K562 (cell line): ENCODE measurements at regions not wholly inside any gene's neighbourhood (a gene's known extent, or its start where the extent isn't known, plus 50 kb on each side); places are given as distances from the start of the nearest gene placed in this dataset.

ENCODE experiments used
- CAMTA2 ChIP-seq: fragments of 250-450 bp; sonication (Bioruptor Pico); conservative IDR thresholded peaks from 2 replicates; pipeline ENCODE4 v1.5.1; 2022
- CCNT2 ChIP-seq: IDR thresholded peaks from 2 replicates; pipeline ENCODE4 v1.6.1; 2011; ENCODE audit warnings: borderline replicate concordance, low read depth, mild to moderate bottlenecking, moderate library complexity, mixed read lengths, low read length; ENCODE audit not compliant: insufficient read length; ENCODE audit errors: extremely low read depth
- DPF2 ChIP-seq: fragments of 450-650 bp; IDR thresholded peaks from 2 replicates; pipeline ENCODE4 v1.6.1; 2016
- EP400 ChIP-seq: fragments of 450-650 bp; IDR thresholded peaks from 2 replicates; pipeline ENCODE4 v1.6.1; 2017; ENCODE audit warnings: antibody characterized with exemption, mild to moderate bottlenecking, moderate library complexity
- FOXA3 ChIP-seq, 2 experiments: fragments of 450-650 bp in 1 of 2; sonication (generic) in 1 of 2; formaldehyde crosslinking; IDR thresholded peaks in 1 of 2; conservative IDR thresholded peaks in 1 of 2; 2 replicates each; pipeline versions ENCODE4 v1.4.0 to v1.8.0; 2020 to 2022; ENCODE audit warnings: mild to moderate bottlenecking in 2 of 2, missing genetic modification reagents in 1 of 2
- NEUROD1 ChIP-seq: fragments of 150-350 bp; IDR thresholded peaks from 2 replicates; pipeline ENCODE4 v1.6.1; 2014; ENCODE audit warnings: borderline replicate concordance, low read length, low read depth; ENCODE audit not compliant: partially characterized antibody
- ZKSCAN1 ChIP-seq: fragments of 150-350 bp; IDR thresholded peaks from 2 replicates; pipeline ENCODE4 v1.6.1; 2016; ENCODE audit warnings: low read depth, low read length
- ZNF217 ChIP-seq: sonication (generic); formaldehyde crosslinking; IDR thresholded peaks from 2 replicates; pipeline ENCODE4 v1.8.0; 2022; ENCODE audit warnings: mild to moderate bottlenecking, missing genetic modification reagents
- ZNF830 ChIP-seq: fragments of 250-450 bp; sonication (Bioruptor Pico); IDR thresholded peaks from 2 replicates; pipeline ENCODE4 v1.5.0; 2021; ENCODE audit warnings: mild to moderate bottlenecking
- TF ChIP-seq, protein P1 (sequence below): fragments of 450-650 bp; IDR thresholded peaks from 2 replicates; pipeline ENCODE4 v1.6.1; 2017; ENCODE audit warnings: antibody characterized with exemption, mild to moderate bottlenecking
- TF ChIP-seq, protein P2 (sequence below): sonication (generic); formaldehyde crosslinking; IDR thresholded peaks from 2 replicates; pipeline ENCODE4 v1.8.1; 2023; ENCODE audit warnings: mild to moderate bottlenecking, missing genetic modification reagents, moderate library complexity
- TF ChIP-seq, protein P3 (sequence below), 2 experiments: fragments of 450-650 bp; IDR thresholded peaks; 2 replicates each; pipeline ENCODE4 v1.6.1; 2018; ENCODE audit warnings: mild to moderate bottlenecking in 2 of 2, low read depth in 1 of 2; ENCODE audit not compliant: partially characterized antibody in 2 of 2
- TF ChIP-seq, protein P4 (sequence below), 2 experiments: fragments of 250-450 bp in 1 of 2; fragments of 450-650 bp in 1 of 2; sonication (Bioruptor Pico) in 1 of 2; IDR thresholded peaks; 2 replicates each; pipeline versions ENCODE4 v1.6.1 to v1.8.0; 2016 to 2021; ENCODE audit warnings: mild to moderate bottlenecking in 2 of 2, moderate library complexity in 2 of 2, missing compliant biosample characterization in 1 of 2, missing genetic modification characterization in 1 of 2
- TF ChIP-seq, protein P5 (sequence below): fragments of 450-650 bp; formaldehyde crosslinking; conservative IDR thresholded peaks from 2 replicates; pipeline ENCODE4 v1.4.0; 2022; ENCODE audit warnings: mild to moderate bottlenecking, missing genetic modification characterization

DNA sequence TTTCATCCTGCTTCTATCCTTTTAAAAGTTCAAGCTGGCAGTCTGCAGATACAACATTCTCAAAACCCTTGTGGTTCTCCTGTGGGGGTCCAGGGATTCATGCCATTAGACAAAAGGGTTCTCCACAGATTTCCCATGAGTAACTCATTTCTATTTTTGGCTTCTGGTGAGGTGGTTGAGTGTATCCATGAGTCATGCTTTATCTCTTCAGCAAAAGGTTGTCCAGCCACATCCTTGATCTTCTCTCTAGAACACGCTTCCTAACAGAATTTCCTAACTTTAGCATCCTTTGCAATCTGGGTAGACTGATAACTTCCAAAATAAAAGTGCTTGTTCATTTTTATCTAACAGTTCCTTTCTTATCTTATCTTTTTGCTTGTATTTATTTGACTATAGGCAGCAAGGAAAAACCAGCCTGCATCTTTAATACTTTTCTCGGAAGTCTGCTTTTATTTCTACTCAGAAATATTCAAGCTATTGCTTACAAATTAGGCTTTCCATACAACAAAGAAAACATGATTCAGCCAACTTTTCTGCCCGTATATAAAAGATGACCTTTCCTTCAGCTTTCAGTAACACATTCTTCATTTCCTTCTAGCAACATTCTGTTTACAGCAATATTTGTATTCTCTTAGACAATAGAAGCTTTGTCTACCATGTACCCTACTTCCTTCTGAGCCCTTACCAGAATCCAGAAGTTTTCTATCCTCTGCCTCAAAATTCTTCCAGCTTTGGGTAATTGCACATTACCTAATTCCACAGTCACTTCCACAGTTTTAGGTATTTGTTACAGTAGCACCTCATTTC lies 79.3 kb upstream of the IL6 start (continued):
- TF ChIP-seq NEUROD1 (peak; percentile 51), CCNT2 (peak; percentile 57), ZNF830 (no peak), FOXA3 (CRISPR knock-in tag; conservative IDR thresholded peaks at IDR 0.05 in 1 of 2, IDR thresholded peaks at IDR 0.05 in 1 of 2) (peak in 1 of 2 experiments; percentile 52; a peak in 1 of 4 replicates), ZNF217 (CRISPR knock-in tag) (no peak), CAMTA2 (CRISPR knock-in tag) (no peak), EP400 (no peak), ZKSCAN1 (no peak), DPF2 (peak; percentile 83)
- TF ChIP-seq, protein P1, sequence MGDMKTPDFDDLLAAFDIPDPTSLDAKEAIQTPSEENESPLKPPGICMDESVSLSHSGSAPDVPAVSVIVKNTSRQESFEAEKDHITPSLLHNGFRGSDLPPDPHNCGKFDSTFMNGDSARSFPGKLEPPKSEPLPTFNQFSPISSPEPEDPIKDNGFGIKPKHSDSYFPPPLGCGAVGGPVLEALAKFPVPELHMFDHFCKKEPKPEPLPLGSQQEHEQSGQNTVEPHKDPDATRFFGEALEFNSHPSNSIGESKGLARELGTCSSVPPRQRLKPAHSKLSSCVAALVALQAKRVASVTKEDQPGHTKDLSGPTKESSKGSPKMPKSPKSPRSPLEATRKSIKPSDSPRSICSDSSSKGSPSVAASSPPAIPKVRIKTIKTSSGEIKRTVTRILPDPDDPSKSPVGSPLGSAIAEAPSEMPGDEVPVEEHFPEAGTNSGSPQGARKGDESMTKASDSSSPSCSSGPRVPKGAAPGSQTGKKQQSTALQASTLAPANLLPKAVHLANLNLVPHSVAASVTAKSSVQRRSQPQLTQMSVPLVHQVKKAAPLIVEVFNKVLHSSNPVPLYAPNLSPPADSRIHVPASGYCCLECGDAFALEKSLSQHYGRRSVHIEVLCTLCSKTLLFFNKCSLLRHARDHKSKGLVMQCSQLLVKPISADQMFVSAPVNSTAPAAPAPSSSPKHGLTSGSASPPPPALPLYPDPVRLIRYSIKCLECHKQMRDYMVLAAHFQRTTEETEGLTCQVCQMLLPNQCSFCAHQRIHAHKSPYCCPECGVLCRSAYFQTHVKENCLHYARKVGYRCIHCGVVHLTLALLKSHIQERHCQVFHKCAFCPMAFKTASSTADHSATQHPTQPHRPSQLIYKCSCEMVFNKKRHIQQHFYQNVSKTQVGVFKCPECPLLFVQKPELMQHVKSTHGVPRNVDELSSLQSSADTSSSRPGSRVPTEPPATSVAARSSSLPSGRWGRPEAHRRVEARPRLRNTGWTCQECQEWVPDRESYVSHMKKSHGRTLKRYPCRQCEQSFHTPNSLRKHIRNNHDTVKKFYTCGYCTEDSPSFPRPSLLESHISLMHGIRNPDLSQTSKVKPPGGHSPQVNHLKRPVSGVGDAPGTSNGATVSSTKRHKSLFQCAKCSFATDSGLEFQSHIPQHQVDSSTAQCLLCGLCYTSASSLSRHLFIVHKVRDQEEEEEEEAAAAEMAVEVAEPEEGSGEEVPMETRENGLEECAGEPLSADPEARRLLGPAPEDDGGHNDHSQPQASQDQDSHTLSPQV: 0 out of 2 replicates have a peak, but pooled peaks have one; percentile 35
- TF ChIP-seq, protein P2, sequence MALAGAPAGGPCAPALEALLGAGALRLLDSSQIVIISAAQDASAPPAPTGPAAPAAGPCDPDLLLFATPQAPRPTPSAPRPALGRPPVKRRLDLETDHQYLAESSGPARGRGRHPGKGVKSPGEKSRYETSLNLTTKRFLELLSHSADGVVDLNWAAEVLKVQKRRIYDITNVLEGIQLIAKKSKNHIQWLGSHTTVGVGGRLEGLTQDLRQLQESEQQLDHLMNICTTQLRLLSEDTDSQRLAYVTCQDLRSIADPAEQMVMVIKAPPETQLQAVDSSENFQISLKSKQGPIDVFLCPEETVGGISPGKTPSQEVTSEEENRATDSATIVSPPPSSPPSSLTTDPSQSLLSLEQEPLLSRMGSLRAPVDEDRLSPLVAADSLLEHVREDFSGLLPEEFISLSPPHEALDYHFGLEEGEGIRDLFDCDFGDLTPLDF (CRISPR knock-in tag): no peak
- TF ChIP-seq, protein P3, sequence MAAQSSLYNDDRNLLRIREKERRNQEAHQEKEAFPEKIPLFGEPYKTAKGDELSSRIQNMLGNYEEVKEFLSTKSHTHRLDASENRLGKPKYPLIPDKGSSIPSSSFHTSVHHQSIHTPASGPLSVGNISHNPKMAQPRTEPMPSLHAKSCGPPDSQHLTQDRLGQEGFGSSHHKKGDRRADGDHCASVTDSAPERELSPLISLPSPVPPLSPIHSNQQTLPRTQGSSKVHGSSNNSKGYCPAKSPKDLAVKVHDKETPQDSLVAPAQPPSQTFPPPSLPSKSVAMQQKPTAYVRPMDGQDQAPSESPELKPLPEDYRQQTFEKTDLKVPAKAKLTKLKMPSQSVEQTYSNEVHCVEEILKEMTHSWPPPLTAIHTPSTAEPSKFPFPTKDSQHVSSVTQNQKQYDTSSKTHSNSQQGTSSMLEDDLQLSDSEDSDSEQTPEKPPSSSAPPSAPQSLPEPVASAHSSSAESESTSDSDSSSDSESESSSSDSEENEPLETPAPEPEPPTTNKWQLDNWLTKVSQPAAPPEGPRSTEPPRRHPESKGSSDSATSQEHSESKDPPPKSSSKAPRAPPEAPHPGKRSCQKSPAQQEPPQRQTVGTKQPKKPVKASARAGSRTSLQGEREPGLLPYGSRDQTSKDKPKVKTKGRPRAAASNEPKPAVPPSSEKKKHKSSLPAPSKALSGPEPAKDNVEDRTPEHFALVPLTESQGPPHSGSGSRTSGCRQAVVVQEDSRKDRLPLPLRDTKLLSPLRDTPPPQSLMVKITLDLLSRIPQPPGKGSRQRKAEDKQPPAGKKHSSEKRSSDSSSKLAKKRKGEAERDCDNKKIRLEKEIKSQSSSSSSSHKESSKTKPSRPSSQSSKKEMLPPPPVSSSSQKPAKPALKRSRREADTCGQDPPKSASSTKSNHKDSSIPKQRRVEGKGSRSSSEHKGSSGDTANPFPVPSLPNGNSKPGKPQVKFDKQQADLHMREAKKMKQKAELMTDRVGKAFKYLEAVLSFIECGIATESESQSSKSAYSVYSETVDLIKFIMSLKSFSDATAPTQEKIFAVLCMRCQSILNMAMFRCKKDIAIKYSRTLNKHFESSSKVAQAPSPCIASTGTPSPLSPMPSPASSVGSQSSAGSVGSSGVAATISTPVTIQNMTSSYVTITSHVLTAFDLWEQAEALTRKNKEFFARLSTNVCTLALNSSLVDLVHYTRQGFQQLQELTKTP (IDR thresholded peaks at IDR 0.05; ENCODE audit: low read depth in 1 of 2, partially characterized antibody in 2 of 2): peak; percentile 71 to 83
- TF ChIP-seq, protein P4, sequence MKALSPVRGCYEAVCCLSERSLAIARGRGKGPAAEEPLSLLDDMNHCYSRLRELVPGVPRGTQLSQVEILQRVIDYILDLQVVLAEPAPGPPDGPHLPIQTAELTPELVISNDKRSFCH (CRISPR knock-in tag; IDR thresholded peaks at IDR 0.05): no peak
- TF ChIP-seq, protein P4 (tag; IDR thresholded peaks at IDR 0.05): peak; percentile 95
- TF ChIP-seq, protein P5, sequence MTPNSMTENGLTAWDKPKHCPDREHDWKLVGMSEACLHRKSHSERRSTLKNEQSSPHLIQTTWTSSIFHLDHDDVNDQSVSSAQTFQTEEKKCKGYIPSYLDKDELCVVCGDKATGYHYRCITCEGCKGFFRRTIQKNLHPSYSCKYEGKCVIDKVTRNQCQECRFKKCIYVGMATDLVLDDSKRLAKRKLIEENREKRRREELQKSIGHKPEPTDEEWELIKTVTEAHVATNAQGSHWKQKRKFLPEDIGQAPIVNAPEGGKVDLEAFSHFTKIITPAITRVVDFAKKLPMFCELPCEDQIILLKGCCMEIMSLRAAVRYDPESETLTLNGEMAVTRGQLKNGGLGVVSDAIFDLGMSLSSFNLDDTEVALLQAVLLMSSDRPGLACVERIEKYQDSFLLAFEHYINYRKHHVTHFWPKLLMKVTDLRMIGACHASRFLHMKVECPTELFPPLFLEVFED (CRISPR knock-in tag): no peak
